AG04449 (cell line): ENCODE measurements at regions not wholly inside any gene's neighbourhood (a gene's known extent, or its start where the extent isn't known, plus 50 kb on each side); places are given as distances from the start of the nearest gene placed in this dataset.

ENCODE experiments used
- CTCF ChIA-PET: fragments of 350-600 bp; formaldehyde crosslinking; extraction: SDS; loops from one replicate; lab custom pipeline; 2021; ENCODE audit warnings: antibody characterized with exemption; lab: Yijun Ruan, JAX
- POLR2A ChIA-PET: fragments of 400-600, 350-600 bp; formaldehyde crosslinking; extraction: SDS; loops from one replicate; lab custom pipeline; 2020; ENCODE audit warnings: antibody characterized with exemption, inconsistent platforms; lab: Yijun Ruan, JAX
- DNase-seq: peaks from one replicate; pipeline ENCODE4 v3.0.0-alpha.2; 2010; ENCODE audit warnings: low read depth, low spot score
- H3K4me3 ChIP-seq: 2 replicates; pipeline ENCODE4 v1.5.1; 2011; ENCODE audit warnings: low read depth, mild to moderate bottlenecking, control low read depth, low read length
- CTCF ChIP-seq: IDR thresholded peaks from one replicate; pipeline ENCODE4 v1.5.1; 2011; ENCODE audit warnings: mild to moderate bottlenecking, moderate library complexity, low read length, control low read depth, inconsistent platforms; ENCODE audit not compliant: insufficient read depth; ENCODE audit errors: missing control alignments

GRCh38 chr14:34027130-34027989 lies 76.5 kb upstream of the EGLN3 start:
- H3K4me3 ChIP-seq: no peak overlapping the region
- CTCF ChIA-PET: no interaction called here
- POLR2A ChIA-PET: no interaction called here
- no peak for DNase-seq
- TF ChIP-seq CTCF: no peak

GRCh38 chr14:34025325-34026017 lies 74.6 kb upstream of the EGLN3 start:
- ChIA-PET CTCF (no interaction called here), POLR2A (no interaction called here)
- no peak for TF ChIP-seq CTCF
- no peak for DNase-seq
- no peak overlapping the region for H3K4me3 ChIP-seq

DNA sequence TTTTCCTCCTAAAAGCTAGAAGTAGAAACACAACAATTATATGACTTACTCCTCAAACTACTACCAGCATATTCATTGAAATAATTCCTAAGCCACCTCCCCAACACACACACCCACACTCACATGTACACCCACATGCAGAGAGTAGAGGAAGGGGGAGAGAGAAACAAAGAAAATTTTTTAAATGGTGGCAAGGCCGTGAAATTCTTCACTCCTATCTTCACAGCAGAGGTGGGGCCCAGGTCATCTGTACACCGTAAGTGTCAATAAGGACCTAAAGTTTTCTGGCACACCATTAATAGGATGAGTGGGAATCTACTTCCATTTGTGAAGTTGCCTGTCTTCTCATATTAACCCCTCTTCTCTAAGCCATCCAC lies 73.9 kb upstream of the EGLN3 start:
- no peak overlapping the region for H3K4me3 ChIP-seq
- ChIA-PET CTCF (no interaction called here), POLR2A (no interaction called here)
- no peak for TF ChIP-seq CTCF
- no peak for DNase-seq

GRCh38 chr14:34023824-34024767 lies 73.2 kb upstream of the EGLN3 start:
- CTCF ChIA-PET: no interaction called here
- POLR2A ChIA-PET: no interaction called here
- TF ChIP-seq CTCF: no peak
- DNase-seq: no peak
- H3K4me3 ChIP-seq: no peak overlapping the region

- no peak overlapping the region for H3K4me3 ChIP-seq
- no peak for TF ChIP-seq CTCF
- DNase-seq: no peak
- POLR2A ChIA-PET: no interaction called here
- CTCF ChIA-PET: no interaction called here
These were observed 70.2 kb upstream of the EGLN3 start for GRCh38 chr14:34021096-34021495.
